Epithelial cell of proximal tubule (primary cell): ENCODE measurements at regions not wholly inside any gene's neighbourhood (a gene's known extent, or its start where the extent isn't known, plus 50 kb on each side); places are given as distances from the start of the nearest gene placed in this dataset.

Source experiments
- DNase-seq: peaks from one replicate; pipeline ENCODE4 v3.0.0-alpha.2; 2011; ENCODE audit warnings: low read depth
- H3K4me3 ChIP-seq: 2 replicates; pipeline ENCODE4 v1.5.1; 2011; ENCODE audit warnings: low read depth, mild to moderate bottlenecking, low read length
- CTCF ChIP-seq: conservative IDR thresholded peaks from 2 replicates; pipeline ENCODE4 v1.5.1; 2012; ENCODE audit warnings: low read depth, mild to moderate bottlenecking, low read length

- H3K4me3 ChIP-seq: no peak overlapping the region
- no peak for DNase-seq
- TF ChIP-seq CTCF: no peak
These were observed 497.1 kb upstream of the GJE1 start for GRCh38 chr6:141635621-141636020.

DNA sequence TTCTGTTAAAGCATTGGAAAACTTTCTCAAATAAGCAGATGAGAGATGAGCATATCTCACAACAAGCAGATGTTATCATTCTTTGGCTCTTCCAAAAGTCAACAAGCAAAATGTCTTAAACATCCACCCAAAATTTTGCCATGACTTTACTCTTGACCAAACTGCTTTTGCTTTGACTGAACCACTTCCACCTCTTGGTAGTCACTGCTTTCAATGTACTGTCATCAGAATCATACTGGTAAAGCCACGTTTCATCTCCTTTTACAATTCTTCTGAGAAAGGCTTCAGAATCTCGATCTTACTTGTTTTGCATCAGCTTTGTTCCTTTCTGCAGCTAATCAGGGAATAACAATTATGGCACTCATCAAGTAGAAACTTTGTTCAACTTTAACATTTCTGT is 498.5 kb upstream of the GJE1 start:
- no peak for DNase-seq
- H3K4me3 ChIP-seq: no peak overlapping the region
- TF ChIP-seq CTCF: no peak

- TF ChIP-seq CTCF: no peak
- no peak overlapping the region for H3K4me3 ChIP-seq
- no peak for DNase-seq
These were observed 508.4 kb upstream of the GJE1 start for GRCh38 chr6:141624301-141624700.

- DNase-seq: no peak
- TF ChIP-seq CTCF: no peak
- H3K4me3 ChIP-seq: no peak overlapping the region
These were observed 514.5 kb upstream of the GJE1 start for GRCh38 chr6:141618180-141618581.

DNA sequence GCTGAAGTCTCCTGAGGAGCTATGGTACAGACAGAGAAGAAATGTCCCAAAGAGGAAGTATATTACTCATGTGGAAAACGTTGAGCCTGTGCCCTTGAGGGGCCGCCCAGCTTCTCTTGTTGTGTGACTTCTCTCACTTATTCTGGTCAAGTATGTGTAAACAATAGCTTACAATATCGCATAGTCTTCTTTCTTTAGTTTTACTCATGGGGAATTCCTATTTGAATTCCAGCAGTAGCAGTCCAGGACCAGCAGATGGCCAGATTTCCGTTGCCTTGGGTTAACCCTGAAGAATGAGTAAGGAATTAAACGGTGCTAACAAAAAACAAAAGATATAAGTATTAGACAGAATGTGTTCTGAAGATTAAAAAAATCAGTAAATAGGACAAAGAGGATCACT is 522.0 kb upstream of the GJE1 start:
- no peak overlapping the region for H3K4me3 ChIP-seq
- no peak for DNase-seq
- peak; percentile 52 for TF ChIP-seq CTCF

- no peak overlapping the region for H3K4me3 ChIP-seq
- no peak for TF ChIP-seq CTCF
- no peak for DNase-seq
These were observed 524.8 kb upstream of the GJE1 start for GRCh38 chr6:141607956-141608355.

DNA sequence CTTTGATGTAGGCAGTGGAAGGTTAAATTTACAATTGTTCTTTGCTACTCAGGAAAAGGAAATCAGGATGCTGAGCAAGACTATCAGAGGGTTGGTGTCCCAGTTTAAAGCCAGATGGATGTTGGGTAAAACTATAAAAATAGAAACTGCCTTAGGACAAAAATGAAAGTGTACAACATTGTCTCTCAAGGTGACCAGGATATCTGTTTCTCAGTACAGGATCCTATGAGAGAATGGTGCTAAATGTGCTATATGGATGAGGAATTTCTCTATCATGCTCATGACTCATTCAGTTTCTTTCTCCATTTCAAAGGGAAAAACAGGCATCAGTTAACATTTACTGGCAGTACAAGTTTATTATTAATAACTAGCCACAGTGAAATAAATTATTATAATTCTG is 534.2 kb upstream of the GJE1 start:
- no peak for DNase-seq
- no peak overlapping the region for H3K4me3 ChIP-seq
- no peak for TF ChIP-seq CTCF
